Lower lobe of right lung (tissue), 2 donors: ENCODE measurements at regions not wholly inside any gene's neighbourhood (a gene's known extent, or its start where the extent isn't known, plus 50 kb on each side); places are given as distances from the start of the nearest gene placed in this dataset.

Experiments used
- ATAC-seq, 2 donors: fragments of 200-7000 bp; cut with Tn5 transposase; one replicate each; pipeline ENCODE4 v1.9.1; 2020 to 2022; ENCODE audit warnings: mild to moderate bottlenecking in 2 of 2, moderate library complexity in 2 of 2
- DNase-seq: peaks from one replicate; pipeline ENCODE4 v3.0.0-alpha.2; 2020
- H3K27ac ChIP-seq: fragments of 200-600 bp; one replicate; pipeline ENCODE4 v1.8.0; 2022
- H3K27me3 ChIP-seq: fragments of 200-600 bp; one replicate; pipeline ENCODE4 v1.8.0; 2022; ENCODE audit warnings: low read depth
- H3K36me3 ChIP-seq: fragments of 200-600 bp; one replicate; pipeline ENCODE4 v1.8.0; 2022; ENCODE audit warnings: mild to moderate bottlenecking
- H3K4me1 ChIP-seq: fragments of 200-600 bp; one replicate; pipeline ENCODE4 v1.8.0; 2022
- H3K4me3 ChIP-seq: fragments of 200-600 bp; one replicate; pipeline ENCODE4 v1.8.0; 2022; ENCODE audit warnings: mild to moderate bottlenecking
- H3K9me3 ChIP-seq: fragments of 200-600 bp; one replicate; pipeline ENCODE4 v1.8.0; 2022
- CTCF ChIP-seq: fragments of 200-600 bp; IDR thresholded peaks from one replicate; pipeline ENCODE4 v1.8.0; 2022; ENCODE audit warnings: antibody characterized with exemption, mild to moderate bottlenecking
- intact Hi-C: fragments of 100-400 bp; cut with DNase I; formaldehyde crosslinking; loops from one replicate; pipeline ENCODE4 v1.11.0; 2022
- donor health status: DM: no; HTN: yes; CAD: no; lungs with severe emphysema.

DNA sequence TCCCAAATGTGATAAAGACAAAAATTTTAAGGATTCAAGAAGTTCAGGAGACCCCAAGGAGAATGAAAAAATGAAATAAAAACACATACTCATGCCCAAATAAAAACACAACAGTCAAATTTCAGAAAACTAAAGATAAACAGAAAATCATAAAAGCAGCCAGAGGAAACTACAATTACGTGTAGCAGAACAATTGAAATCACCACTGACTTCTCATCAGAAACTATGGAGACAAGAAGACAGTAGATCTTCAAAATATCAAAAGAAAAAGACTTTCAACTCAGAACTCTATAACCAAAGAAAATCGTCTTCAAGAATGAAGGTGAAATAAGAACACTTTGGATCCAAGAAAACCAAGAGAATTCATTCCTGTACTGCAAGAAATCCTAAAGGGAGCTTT is 54.9 kb downstream of the DIO3 start:
- no peaks in the 10 kb centered on the region for H3K4me1 ChIP-seq
- H3K9me3 ChIP-seq: no peaks in the 10 kb centered on the region
- H3K36me3 ChIP-seq: no peaks in the 10 kb centered on the region
- H3K27ac ChIP-seq: no peak overlapping the region
- DNase-seq (no peak), ATAC-seq (no peak)
- H3K4me3 ChIP-seq: no peak overlapping the region
- TF ChIP-seq CTCF: no peak
- intact Hi-C loops: no loop called here
- no peaks in the 10 kb centered on the region for H3K27me3 ChIP-seq

GRCh38 chr14:101619484-101619883 is 58.2 kb downstream of the DIO3 start:
- H3K27ac ChIP-seq: no peak overlapping the region
- no peaks in the 10 kb centered on the region for H3K9me3 ChIP-seq
- H3K36me3 ChIP-seq: no peaks in the 10 kb centered on the region
- no peak overlapping the region for H3K4me3 ChIP-seq
- no peak for TF ChIP-seq CTCF
- DNase-seq (no peak), ATAC-seq (no peak)
- intact Hi-C loops: no loop called here
- H3K4me1 ChIP-seq: no peaks in the 10 kb centered on the region
- no peaks in the 10 kb centered on the region for H3K27me3 ChIP-seq

DNA sequence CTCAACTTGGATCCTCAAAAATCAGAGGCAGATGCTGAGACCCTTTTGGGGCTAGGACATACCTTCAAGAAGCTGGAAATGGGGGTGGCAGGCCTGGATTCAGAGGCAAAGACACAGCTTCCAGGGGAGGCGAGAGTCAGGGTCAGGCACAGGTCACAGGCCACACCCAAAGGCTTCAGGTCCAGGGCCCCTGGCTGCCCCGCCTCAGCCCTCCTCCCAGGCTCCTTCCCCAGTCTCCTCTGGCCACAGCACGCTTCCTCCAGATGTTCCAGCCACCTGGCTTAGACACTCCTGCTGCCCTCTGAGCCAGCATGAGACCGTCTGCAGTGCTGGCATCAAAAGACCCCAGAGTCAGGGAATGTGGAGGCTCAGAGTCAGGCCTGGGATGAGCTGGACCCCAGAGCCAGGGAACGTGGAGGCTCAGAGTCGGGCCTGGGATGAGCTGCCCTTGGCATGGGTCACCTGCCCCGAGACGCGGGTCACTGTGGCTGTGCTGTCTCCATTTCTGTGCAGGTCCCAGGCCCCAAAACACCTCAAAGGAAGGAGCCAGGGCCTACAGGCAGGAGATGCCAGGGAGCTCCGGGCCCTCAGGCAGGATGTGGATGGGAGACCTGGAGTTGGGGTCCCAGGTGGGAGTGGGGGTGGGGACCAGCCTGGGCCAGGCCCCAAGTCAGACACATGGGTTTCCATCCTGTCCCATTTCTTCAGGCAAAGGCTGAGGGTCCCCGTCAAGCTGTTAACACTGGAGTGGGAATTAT is 58.9 kb downstream of the DIO3 start:
- TF ChIP-seq CTCF: no peak
- H3K4me3 ChIP-seq: no peak overlapping the region
- no peaks in the 10 kb centered on the region for H3K27me3 ChIP-seq
- no peaks in the 10 kb centered on the region for H3K4me1 ChIP-seq
- no peak for ATAC-seq
- no peak for DNase-seq
- no peaks in the 10 kb centered on the region for H3K9me3 ChIP-seq
- no peaks in the 10 kb centered on the region for H3K36me3 ChIP-seq
- no peak overlapping the region for H3K27ac ChIP-seq
- intact Hi-C loops: no loop called here

GRCh38 chr14:101620821-101621785 is 59.8 kb downstream of the DIO3 start:
- no peak overlapping the region for H3K27ac ChIP-seq
- H3K9me3 ChIP-seq: no peaks in the 10 kb centered on the region
- H3K4me3 ChIP-seq: no peak overlapping the region
- H3K4me1 ChIP-seq: no peaks in the 10 kb centered on the region
- DNase-seq: no peak
- TF ChIP-seq CTCF: no peak
- ATAC-seq: peak in 1 of 2 donors; percentile 17
- no peaks in the 10 kb centered on the region for H3K36me3 ChIP-seq
- intact Hi-C loops: no loop called here
- no peaks in the 10 kb centered on the region for H3K27me3 ChIP-seq

- H3K4me3 ChIP-seq: no peak overlapping the region
- H3K4me1 ChIP-seq: no peaks in the 10 kb centered on the region
- H3K27me3 ChIP-seq: no peaks in the 10 kb centered on the region
- DNase-seq: no peak
- TF ChIP-seq CTCF: no peak
- no peaks in the 10 kb centered on the region for H3K9me3 ChIP-seq
- no peak overlapping the region for H3K27ac ChIP-seq
- no peaks in the 10 kb centered on the region for H3K36me3 ChIP-seq
- ATAC-seq: no peak
- intact Hi-C loops: no loop called here
These were observed 61.2 kb downstream of the DIO3 start for GRCh38 chr14:101622251-101623076.
